ENCODE measurements at regions not wholly inside any gene's neighbourhood (a gene's known extent, or its start where the extent isn't known, plus 50 kb on each side); places are given as distances from the start of the nearest gene placed in this dataset.

DNA sequence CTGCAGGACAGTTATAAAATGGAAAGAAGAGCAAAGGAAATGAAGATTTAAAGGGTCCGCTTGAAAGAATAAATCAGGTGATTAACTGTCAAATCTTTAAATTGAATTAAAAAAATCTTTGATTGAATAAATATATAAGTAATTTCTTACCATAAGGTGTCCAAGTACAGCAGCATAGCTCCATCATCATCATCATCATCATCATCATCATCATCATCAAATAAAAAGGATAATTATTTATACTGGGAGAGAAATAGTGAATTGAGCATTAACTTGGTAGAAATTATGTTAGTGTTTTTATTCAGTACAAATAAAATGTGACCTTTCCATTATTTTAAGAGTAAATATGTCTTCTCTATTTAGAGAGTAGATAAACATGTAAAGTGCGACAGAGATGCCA is 745.6 kb upstream of the MARCKS start:
- DNase-seq, result no peak

DNA sequence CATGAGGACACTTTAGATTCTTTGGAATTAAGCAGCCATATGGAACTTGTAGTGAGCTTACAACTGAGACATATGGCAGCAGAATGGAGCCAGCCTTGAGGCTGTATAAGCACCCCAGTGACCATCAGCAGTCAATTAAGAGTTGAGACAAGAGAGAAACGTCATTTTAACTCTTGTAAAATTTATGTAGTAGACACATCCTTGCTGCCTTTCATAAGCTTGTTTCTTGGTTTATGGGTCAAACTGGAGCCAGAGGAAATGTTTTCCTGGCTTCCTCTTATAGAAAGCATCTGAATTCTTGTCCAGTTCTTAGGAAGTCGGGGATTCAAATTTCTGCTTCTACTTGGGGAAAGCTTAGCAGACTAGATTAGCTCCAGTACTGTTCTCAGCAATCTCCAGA is 745.1 kb upstream of the MARCKS start:
- DNase-seq, result no peak

GRCh38 chr6:113115196-113115595 is 741.9 kb upstream of the MARCKS start:
- no peak for DNase-seq

GRCh38 chr6:113120224-113120581 is 736.9 kb upstream of the MARCKS start:
- DNase-seq, result peak; percentile 70

DNA sequence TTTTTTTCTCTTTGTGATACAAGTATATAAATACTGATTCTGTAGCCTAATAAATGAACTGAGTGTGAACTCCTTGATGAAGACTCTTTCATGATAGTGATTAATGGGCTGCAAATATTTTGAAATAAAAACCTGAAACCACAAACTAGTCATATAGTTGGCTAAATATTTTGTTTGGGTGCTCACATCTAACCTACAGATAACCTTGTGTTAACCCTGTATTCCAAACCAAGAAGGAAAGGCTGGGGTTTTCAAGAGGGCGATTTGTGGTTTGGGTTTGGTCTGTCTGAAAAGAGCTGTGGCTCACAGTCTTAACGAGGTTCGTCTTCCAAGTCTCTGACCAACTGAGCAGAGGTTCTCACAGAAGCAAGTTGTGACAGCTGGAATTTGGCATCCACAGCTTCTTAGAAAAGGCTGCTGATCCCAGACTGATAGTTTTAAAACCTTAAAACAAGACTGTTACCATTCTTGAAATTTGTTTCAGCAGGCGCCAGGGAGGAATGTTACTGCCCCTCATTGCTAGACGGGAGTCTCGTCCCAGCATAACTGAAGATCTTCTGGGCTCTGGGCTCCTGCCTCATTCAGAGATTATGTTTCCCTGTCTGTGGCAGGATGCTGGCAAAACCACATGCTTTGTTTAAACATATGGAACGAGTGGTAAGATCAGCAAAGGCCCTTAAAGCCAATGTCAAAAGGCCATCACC is 736.4 kb upstream of the MARCKS start:
- DNase-seq, result peak; percentile 37

GRCh38 chr6:113121571-113121970 is 735.6 kb upstream of the MARCKS start:
- peak; percentile 19 for DNase-seq

DNA sequence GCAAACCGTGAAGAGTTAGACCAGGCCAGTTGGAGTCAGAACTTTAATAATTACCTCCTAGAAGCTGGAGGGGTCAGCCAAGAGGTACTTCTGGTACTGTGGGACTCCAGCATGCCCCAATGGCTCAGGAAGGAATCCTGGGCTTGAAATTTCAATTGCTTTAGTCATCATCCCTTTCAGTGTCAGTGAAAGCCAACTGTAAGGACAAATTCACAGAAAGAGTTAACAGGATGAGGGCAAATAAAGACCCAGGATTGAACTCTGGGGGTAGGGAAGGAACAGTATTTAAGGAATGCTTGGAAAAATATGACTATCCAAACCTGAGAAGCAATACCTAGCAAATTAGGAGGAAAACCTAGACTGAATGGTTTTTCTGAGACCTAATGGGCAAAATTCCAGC is 735.1 kb upstream of the MARCKS start:
- DNase-seq, result peak; percentile 98

- no peak for DNase-seq
These were observed 731.5 kb upstream of the MARCKS start for GRCh38 chr6:113125626-113126025.

DNA sequence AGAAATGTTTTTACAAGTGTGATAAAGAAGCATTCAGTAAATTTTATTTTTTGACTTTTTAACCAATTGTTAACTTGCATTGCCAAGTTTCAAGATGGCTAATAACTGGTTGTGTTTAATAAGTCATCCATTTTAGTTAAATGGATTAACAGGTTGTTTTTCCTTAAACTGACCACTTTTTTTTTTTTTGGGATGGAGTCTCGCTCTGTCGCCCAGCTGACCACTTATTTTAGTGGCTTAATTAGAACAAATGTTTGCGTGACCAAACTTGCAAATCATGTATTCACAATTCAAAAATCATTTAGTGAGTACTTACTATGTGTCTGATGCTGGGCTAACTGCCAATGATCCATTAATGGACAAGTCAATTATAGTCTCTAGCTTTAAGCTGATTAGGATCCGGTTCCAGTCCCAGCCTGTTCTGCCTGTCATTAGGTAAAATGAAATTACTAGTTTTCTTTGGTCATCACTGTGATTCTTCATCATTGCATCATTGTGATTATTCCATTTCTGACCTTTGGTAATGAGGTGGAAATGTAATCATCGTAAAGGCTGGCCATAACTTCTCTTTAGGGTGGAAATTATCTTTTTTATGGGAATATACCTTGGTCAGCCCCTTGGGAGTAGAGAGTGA is 729.2 kb upstream of the MARCKS start:
- DNase-seq, result no peak

DNA sequence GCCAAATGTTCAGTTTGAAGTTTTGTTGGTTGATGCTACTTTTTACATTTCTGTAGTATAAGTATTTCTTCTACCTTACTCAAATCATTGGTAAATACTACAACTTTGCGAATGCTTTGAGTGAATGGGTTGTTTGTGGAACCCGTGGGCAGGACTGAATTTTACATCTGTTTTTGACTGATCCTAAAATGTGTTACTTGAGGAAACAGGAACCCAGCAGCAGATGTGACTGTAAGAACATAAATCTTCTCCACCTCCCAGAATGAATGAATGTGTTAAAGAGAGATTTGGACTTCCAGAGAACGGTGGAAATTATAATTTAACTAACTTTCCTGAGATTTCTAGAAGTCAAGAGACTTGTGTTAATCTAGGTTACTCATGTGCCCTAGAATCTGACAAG is 728.5 kb upstream of the MARCKS start:
- no peak for DNase-seq

DNA sequence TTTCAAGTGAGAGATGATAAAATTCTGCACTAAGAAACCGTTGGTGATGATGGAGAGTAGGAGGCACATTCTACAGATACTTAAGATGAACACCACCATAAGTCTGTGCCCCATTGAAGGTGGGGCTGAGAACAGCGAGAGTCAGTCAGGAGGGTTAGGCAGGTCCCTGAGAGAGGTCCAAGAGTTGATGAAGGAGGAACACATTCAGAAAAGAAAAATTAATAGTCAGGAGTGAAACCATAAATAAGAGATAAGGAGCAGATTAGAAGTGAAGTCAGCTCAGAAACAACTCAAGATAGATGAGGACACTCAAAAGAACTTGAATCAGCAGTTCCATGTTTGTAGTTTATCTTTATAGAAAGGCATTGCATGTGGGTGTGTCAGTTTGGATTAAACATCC is 727.2 kb upstream of the MARCKS start:
- no peak for DNase-seq

DNA sequence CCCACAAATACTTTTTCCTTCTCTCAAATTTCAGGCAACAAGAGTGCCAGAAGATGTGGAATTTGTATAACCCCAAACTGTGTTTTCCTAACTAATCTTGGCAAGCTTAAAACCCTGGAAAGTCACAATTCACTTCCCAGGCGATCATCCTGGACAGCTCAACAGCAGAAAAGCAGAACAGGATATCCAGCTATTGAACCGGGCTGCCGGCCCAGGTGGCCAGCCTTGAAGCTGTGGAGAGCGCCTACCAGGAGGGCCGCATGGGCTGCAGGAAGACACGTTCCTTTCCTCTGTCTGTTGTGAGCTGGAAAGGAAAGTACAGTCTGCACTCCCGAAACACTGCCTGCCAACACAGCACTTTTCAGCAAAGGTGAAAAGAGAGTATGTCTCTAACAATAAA is 719.7 kb upstream of the MARCKS start:
- peak; percentile 95 for DNase-seq

DNA sequence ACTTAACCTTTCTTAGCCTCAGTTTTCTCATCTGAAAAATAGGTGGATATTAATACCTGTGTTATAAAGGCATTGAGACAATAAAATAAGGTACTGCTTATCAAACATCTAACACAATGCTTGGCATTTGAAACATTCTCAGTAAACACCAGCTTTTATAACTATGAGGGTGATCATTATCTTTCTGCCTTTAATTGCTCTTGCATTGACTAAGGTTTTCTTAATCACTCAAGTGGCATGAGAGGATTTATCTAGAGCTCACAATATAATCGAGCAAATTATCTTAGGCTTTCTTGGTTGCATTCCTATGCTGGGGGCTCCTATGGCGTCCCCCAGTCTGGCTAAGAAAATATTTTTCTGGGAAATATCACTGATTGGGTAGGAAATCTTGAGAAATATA is 716.4 kb upstream of the MARCKS start:
- no peak for DNase-seq

- no peak for DNase-seq
These were observed 715.2 kb upstream of the MARCKS start for GRCh38 chr6:113141901-113142300.

DNA sequence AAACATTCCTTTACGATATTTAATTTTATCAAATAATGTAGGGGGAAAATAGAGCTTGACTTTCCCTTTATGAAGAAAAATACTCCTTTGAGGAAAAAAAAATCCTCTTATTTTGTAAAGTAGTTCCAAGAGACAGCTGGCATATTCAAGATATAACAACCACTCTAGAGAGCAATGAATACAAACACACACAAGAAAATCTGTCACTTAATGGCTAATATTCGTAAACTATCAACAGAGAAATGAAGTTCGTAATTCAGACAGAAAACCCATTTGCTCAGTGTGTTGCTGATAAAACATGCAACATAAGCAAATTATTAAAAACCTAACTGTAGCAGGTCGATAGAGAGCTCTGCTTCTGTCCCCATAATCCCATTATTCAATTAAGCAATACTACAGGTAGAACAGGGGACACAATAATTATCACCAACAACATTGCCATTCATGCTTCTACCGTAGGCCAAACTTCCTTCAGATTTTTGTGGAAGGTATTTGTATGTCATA is 714.4 kb upstream of the MARCKS start:
- DNase-seq, result no peak

GRCh38 chr6:113143206-113143605 is 713.9 kb upstream of the MARCKS start:
- DNase-seq, result no peak

GRCh38 chr6:113144117-113144516 is 713.0 kb upstream of the MARCKS start:
- no peak for DNase-seq

DNA sequence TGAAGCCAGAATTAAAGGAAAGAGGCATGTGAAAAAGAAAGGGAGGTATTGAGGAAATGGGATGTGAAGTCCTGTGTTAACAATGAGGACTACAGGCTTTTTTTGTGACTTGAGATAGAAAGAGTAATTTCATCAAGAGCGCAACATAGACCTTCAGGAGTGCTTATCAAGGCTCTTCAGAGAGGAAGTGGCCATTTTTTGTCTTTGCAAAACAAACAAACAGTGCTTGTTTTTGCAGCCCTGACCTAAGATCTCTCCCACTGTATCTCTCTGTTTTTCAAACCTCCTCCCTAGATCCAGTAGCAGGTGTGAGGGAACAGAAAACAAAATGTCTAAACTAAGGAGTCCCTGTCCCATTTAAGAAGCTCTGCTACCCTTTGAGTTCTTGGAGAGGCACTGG is 710.3 kb upstream of the MARCKS start:
- DNase-seq, result no peak

DNA sequence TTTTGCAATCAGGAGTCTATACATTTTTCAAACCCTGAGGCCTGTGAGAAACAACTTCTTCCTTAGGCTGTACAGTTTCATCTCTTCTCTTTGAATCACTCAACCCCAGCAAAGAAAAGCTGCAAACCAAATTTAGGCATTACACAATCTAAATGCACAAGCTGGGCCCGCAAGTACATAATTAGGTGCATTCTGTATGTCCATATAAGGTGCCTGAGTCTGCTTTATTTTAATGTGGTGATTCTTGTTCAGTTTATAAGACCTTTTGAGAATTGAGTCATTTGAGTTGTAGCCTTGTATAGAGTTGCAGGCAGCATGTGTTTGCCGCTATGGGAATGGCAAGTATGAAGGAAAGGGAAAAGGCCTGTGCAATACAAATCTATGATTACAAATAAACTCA is 709.6 kb upstream of the MARCKS start:
- DNase-seq, result no peak

DNA sequence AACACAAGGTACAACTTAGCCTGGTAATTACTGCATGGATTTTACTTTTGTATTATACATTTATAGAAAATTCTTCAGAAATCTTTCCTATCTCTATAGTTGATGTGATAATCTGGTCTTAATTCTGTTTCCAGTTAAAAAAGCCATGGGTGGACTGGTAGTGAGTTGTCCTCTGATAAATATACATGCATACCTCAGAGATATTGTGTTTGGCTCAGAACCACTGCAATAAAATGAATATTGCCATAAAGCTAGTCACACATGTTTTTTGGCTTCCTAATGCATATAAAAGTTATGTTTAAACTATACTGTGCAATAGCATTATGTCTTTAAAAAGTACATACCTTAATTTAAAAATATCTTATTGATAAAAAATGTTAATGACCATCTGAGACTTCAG is 708.6 kb upstream of the MARCKS start:
- DNase-seq, result no peak

- DNase-seq, result no peak
These were observed 707.6 kb upstream of the MARCKS start for GRCh38 chr6:113149511-113149910.

- DNase-seq, result no peak
These were observed 696.7 kb upstream of the MARCKS start for GRCh38 chr6:113160306-113161017.

DNA sequence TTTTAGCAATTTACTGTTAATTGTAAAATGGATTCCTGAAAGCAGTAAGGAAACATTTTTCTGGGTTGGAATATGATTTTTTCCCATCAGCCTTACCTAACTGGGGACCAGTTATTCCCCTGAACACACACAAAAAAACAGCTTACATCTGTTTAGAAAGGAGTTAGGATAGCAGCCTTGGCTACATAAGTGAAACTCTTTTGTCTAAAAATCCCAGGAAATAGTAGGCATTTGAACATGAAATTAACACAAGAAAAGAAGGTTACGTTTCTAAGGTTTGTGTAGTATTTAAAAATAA is 696.2 kb upstream of the MARCKS start:
- DNase-seq, result no peak

DNA sequence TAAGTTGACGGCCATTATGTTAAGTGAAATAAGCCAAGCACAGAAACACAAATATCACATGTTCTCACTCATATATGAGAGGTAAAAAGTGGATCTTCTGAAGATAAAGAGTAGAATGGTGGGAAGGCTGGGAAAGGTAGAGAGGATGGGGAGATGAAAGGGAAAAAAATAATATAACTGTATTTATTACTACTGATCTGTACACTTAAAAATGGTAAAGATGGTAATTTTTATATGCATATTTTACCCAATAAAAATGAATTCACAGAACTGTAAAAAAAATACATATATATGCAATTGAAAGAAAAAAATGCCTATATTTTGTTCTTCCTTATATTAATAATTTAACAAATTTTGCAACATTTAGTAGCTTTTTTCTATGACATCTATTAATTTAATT is 694.4 kb upstream of the MARCKS start:
- DNase-seq, result no peak

Measured in dermis blood vessel endothelial cell (primary cell).